NCI-H510A (cell line): ENCODE measurements at regions not wholly inside any gene's neighbourhood (a gene's known extent, or its start where the extent isn't known, plus 50 kb on each side); places are given as distances from the start of the nearest gene placed in this dataset.

ENCODE experiments used
- DNase-seq: peaks from one replicate; lab custom pipeline; 2025; lab: John Stamatoyannopoulos, UW

- DNase-seq, result no peak
These were observed 50.8 kb upstream of the TSHZ2 start for GRCh38 chr20:52921340-52921739.

GRCh38 chr20:52918311-52918710, 53.8 kb upstream of the TSHZ2 start:
- no peak for DNase-seq

GRCh38 chr20:52915564-52915963, 56.6 kb upstream of the TSHZ2 start:
- no peak for DNase-seq

- DNase-seq, result no peak
These were observed 57.3 kb upstream of the TSHZ2 start for GRCh38 chr20:52914870-52915269.

GRCh38 chr20:52913650-52914387, 58.3 kb upstream of the TSHZ2 start:
- DNase-seq, result no peak

GRCh38 chr20:52905241-52905994, 66.7 kb upstream of the TSHZ2 start:
- DNase-seq, result no peak

- no peak for DNase-seq
These were observed 67.3 kb upstream of the TSHZ2 start for GRCh38 chr20:52904837-52905236.

GRCh38 chr20:52899041-52899608, 73.0 kb upstream of the TSHZ2 start:
- no peak for DNase-seq

GRCh38 chr20:52896348-52896747, 75.8 kb upstream of the TSHZ2 start:
- DNase-seq, result no peak

GRCh38 chr20:52895701-52896100, 76.5 kb upstream of the TSHZ2 start:
- DNase-seq, result no peak

- no peak for DNase-seq
These were observed 76.9 kb upstream of the TSHZ2 start for GRCh38 chr20:52895235-52895634.

GRCh38 chr20:52893498-52893897, 78.7 kb upstream of the TSHZ2 start:
- DNase-seq, result no peak

- DNase-seq, result no peak
These were observed 80.1 kb upstream of the TSHZ2 start for GRCh38 chr20:52892023-52892422.

- DNase-seq, result no peak
These were observed 82.0 kb upstream of the TSHZ2 start for GRCh38 chr20:52890130-52890529.

GRCh38 chr20:52889225-52889624, 82.9 kb upstream of the TSHZ2 start:
- DNase-seq, result no peak

GRCh38 chr20:52888096-52888495, 84.1 kb upstream of the TSHZ2 start:
- DNase-seq, result no peak

- DNase-seq, result no peak
These were observed 91.2 kb upstream of the TSHZ2 start for GRCh38 chr20:52880997-52881396.

GRCh38 chr20:52880259-52880658, 91.9 kb upstream of the TSHZ2 start:
- no peak for DNase-seq

- DNase-seq, result no peak
These were observed 97.9 kb upstream of the TSHZ2 start for GRCh38 chr20:52874241-52874640.

GRCh38 chr20:52869698-52870501, 102.3 kb upstream of the TSHZ2 start:
- DNase-seq, result no peak

GRCh38 chr20:52869276-52869675, 102.9 kb upstream of the TSHZ2 start:
- DNase-seq, result no peak

- DNase-seq, result no peak
These were observed 104.9 kb upstream of the TSHZ2 start for GRCh38 chr20:52867305-52867704.
